ENCODE measurements at regions not wholly inside any gene's neighbourhood (a gene's known extent, or its start where the extent isn't known, plus 50 kb on each side); places are given as distances from the start of the nearest gene placed in this dataset.
"Not testable (repeated sequence)": the region's sequence is repeated elsewhere in the genome, so short reads cannot be mapped to it uniquely, and the experiment has no call there.

GRCh38 chr14:26319139-26319864, 278.5 kb downstream of the NOVA1 start:
- Histone ChIP-seq H3K27me3 (ENCODE audit: control insufficient read depth in 1 of 2, insufficient read depth in 2 of 2, low read length in 2 of 2) (no peaks in the 10 kb centered on the region), H3K4me3 (ENCODE audit: low read length in 2 of 2) (no peak overlapping the region), H3K9ac (ENCODE audit: low read length in 2 of 2) (no peak overlapping the region), H3K27ac (ENCODE audit: low read length) (no peak overlapping the region), H3K36me3 (ENCODE audit: control insufficient read depth in 2 of 2, insufficient read depth in 2 of 2, low read length in 2 of 2) (no peaks in the 10 kb centered on the region), H3K4me1 (ENCODE audit: control insufficient read depth, insufficient read depth, low read length) (no peaks in the 10 kb centered on the region), H3K9me3 (ENCODE audit: control insufficient read depth in 2 of 2, low read length in 2 of 2) (no peaks in the 10 kb centered on the region)

GRCh38 chr14:26304056-26304455, 293.8 kb downstream of the NOVA1 start:
- Histone ChIP-seq H3K9me3 (ENCODE audit: control insufficient read depth in 2 of 2, low read length in 2 of 2) (peaks cover 4 to 6% of the 10 kb centered on the region in 2 donors), H3K27ac (ENCODE audit: low read length) (no peak overlapping the region), H3K4me1 (ENCODE audit: control insufficient read depth, insufficient read depth, low read length) (no peaks in the 10 kb centered on the region), H3K9ac (ENCODE audit: low read length in 2 of 2) (no peak overlapping the region), H3K4me3 (ENCODE audit: low read length in 2 of 2) (no peak overlapping the region), H3K36me3 (ENCODE audit: control insufficient read depth in 2 of 2, insufficient read depth in 2 of 2, low read length in 2 of 2) (no peaks in the 10 kb centered on the region), H3K27me3 (ENCODE audit: control insufficient read depth in 1 of 2, insufficient read depth in 2 of 2, low read length in 2 of 2) (no peaks in the 10 kb centered on the region)

GRCh38 chr14:26293909-26294308, 303.9 kb downstream of the NOVA1 start:
- no peaks in the 10 kb centered on the region for H3K4me1 ChIP-seq (ENCODE audit: control insufficient read depth, insufficient read depth, low read length)
- no peak overlapping the region for H3K27ac ChIP-seq (ENCODE audit: low read length)
- H3K27me3 ChIP-seq (ENCODE audit: control insufficient read depth in 1 of 2, insufficient read depth in 2 of 2, low read length in 2 of 2): no peaks in the 10 kb centered on the region
- H3K4me3 ChIP-seq (ENCODE audit: low read length in 2 of 2): no peak overlapping the region
- H3K9ac ChIP-seq (ENCODE audit: low read length in 2 of 2): no peak overlapping the region
- no peaks in the 10 kb centered on the region for H3K36me3 ChIP-seq (ENCODE audit: control insufficient read depth in 2 of 2, insufficient read depth in 2 of 2, low read length in 2 of 2)
- H3K9me3 ChIP-seq (ENCODE audit: control insufficient read depth in 2 of 2, low read length in 2 of 2): no peaks in the 10 kb centered on the region

GRCh38 chr14:26289891-26290486, 307.8 kb downstream of the NOVA1 start:
- H3K9ac ChIP-seq (ENCODE audit: low read length in 2 of 2): no peak overlapping the region
- no peak overlapping the region for H3K27ac ChIP-seq (ENCODE audit: low read length)

GRCh38 chr14:26286913-26287205, 311.0 kb downstream of the NOVA1 start:
- no peaks in the 10 kb centered on the region for H3K27me3 ChIP-seq (ENCODE audit: control insufficient read depth in 1 of 2, insufficient read depth in 2 of 2, low read length in 2 of 2)
- H3K4me1 ChIP-seq (ENCODE audit: control insufficient read depth, insufficient read depth, low read length): no peaks in the 10 kb centered on the region
- H3K9ac ChIP-seq (ENCODE audit: low read length in 2 of 2): no peak overlapping the region
- H3K9me3 ChIP-seq (ENCODE audit: control insufficient read depth in 2 of 2, low read length in 2 of 2): no peaks in the 10 kb centered on the region
- H3K4me3 ChIP-seq (ENCODE audit: low read length in 2 of 2): no peak overlapping the region
- H3K36me3 ChIP-seq (ENCODE audit: control insufficient read depth in 2 of 2, insufficient read depth in 2 of 2, low read length in 2 of 2): no peaks in the 10 kb centered on the region
- H3K27ac ChIP-seq (ENCODE audit: low read length): no peak overlapping the region

More at GRCh38 chr14:26289891-26290486, 307.8 kb downstream of the NOVA1 start:
- no peaks in the 10 kb centered on the region for H3K9me3 ChIP-seq (ENCODE audit: control insufficient read depth in 2 of 2, low read length in 2 of 2)
- H3K36me3 ChIP-seq (ENCODE audit: control insufficient read depth in 2 of 2, insufficient read depth in 2 of 2, low read length in 2 of 2): no peaks in the 10 kb centered on the region
- no peaks in the 10 kb centered on the region for H3K4me1 ChIP-seq (ENCODE audit: control insufficient read depth, insufficient read depth, low read length)
- H3K27me3 ChIP-seq (ENCODE audit: control insufficient read depth in 1 of 2, insufficient read depth in 2 of 2, low read length in 2 of 2): no peaks in the 10 kb centered on the region
- no peak overlapping the region for H3K4me3 ChIP-seq (ENCODE audit: low read length in 2 of 2)

GRCh38 chr14:26286081-26286912, 311.5 kb downstream of the NOVA1 start:
- Histone ChIP-seq H3K9ac (ENCODE audit: low read length in 2 of 2) (no peak overlapping the region), H3K27me3 (ENCODE audit: control insufficient read depth in 1 of 2, insufficient read depth in 2 of 2, low read length in 2 of 2) (no peaks in the 10 kb centered on the region), H3K27ac (ENCODE audit: low read length) (no peak overlapping the region), H3K36me3 (ENCODE audit: control insufficient read depth in 2 of 2, insufficient read depth in 2 of 2, low read length in 2 of 2) (no peaks in the 10 kb centered on the region), H3K9me3 (ENCODE audit: control insufficient read depth in 2 of 2, low read length in 2 of 2) (no peaks in the 10 kb centered on the region), H3K4me1 (ENCODE audit: control insufficient read depth, insufficient read depth, low read length) (no peaks in the 10 kb centered on the region), H3K4me3 (ENCODE audit: low read length in 2 of 2) (no peak overlapping the region)

GRCh38 chr14:26282578-26282977, 315.3 kb downstream of the NOVA1 start:
- Histone ChIP-seq H3K27ac (ENCODE audit: low read length) (no peak overlapping the region), H3K9me3 (ENCODE audit: control insufficient read depth in 2 of 2, low read length in 2 of 2) (peaks cover 0 to 2% of the 10 kb centered on the region in 2 donors), H3K4me1 (ENCODE audit: control insufficient read depth, insufficient read depth, low read length) (no peaks in the 10 kb centered on the region), H3K9ac (ENCODE audit: low read length in 2 of 2) (no peak overlapping the region), H3K36me3 (ENCODE audit: control insufficient read depth in 2 of 2, insufficient read depth in 2 of 2, low read length in 2 of 2) (no peaks in the 10 kb centered on the region), H3K27me3 (ENCODE audit: control insufficient read depth in 1 of 2, insufficient read depth in 2 of 2, low read length in 2 of 2) (no peaks in the 10 kb centered on the region), H3K4me3 (ENCODE audit: low read length in 2 of 2) (no peak overlapping the region)

GRCh38 chr14:26282011-26282410, 315.8 kb downstream of the NOVA1 start:
- not testable (repeated sequence) for H3K27ac ChIP-seq (ENCODE audit: low read length); H3K27me3 ChIP-seq (ENCODE audit: control insufficient read depth in 1 of 2, insufficient read depth in 2 of 2, low read length in 2 of 2); H3K36me3 ChIP-seq (ENCODE audit: control insufficient read depth in 2 of 2, insufficient read depth in 2 of 2, low read length in 2 of 2); H3K4me1 ChIP-seq (ENCODE audit: control insufficient read depth, insufficient read depth, low read length); H3K4me3 ChIP-seq (ENCODE audit: low read length in 2 of 2); H3K9ac ChIP-seq (ENCODE audit: low read length in 2 of 2); H3K9me3 ChIP-seq (ENCODE audit: control insufficient read depth in 2 of 2, low read length in 2 of 2)

GRCh38 chr14:26281280-26281998, 316.4 kb downstream of the NOVA1 start:
- Histone ChIP-seq H3K4me1 (ENCODE audit: control insufficient read depth, insufficient read depth, low read length) (no peaks in the 10 kb centered on the region), H3K36me3 (ENCODE audit: control insufficient read depth in 2 of 2, insufficient read depth in 2 of 2, low read length in 2 of 2) (no peaks in the 10 kb centered on the region), H3K9ac (ENCODE audit: low read length in 2 of 2) (no peak overlapping the region), H3K27ac (ENCODE audit: low read length) (no peak overlapping the region), H3K9me3 (ENCODE audit: control insufficient read depth in 2 of 2, low read length in 2 of 2) (peaks cover 0 to 2% of the 10 kb centered on the region in 2 donors), H3K27me3 (ENCODE audit: control insufficient read depth in 1 of 2, insufficient read depth in 2 of 2, low read length in 2 of 2) (no peaks in the 10 kb centered on the region), H3K4me3 (ENCODE audit: low read length in 2 of 2) (no peak overlapping the region)

GRCh38 chr14:26276757-26277156, 321.1 kb downstream of the NOVA1 start:
- peaks cover 0 to 2% of the 10 kb centered on the region in 2 donors for H3K9me3 ChIP-seq (ENCODE audit: control insufficient read depth in 2 of 2, low read length in 2 of 2)
- H3K4me3 ChIP-seq (ENCODE audit: low read length in 2 of 2): no peak overlapping the region
- no peak overlapping the region for H3K27ac ChIP-seq (ENCODE audit: low read length)
- H3K4me1 ChIP-seq (ENCODE audit: control insufficient read depth, insufficient read depth, low read length): no peaks in the 10 kb centered on the region
- H3K36me3 ChIP-seq (ENCODE audit: control insufficient read depth in 2 of 2, insufficient read depth in 2 of 2, low read length in 2 of 2): no peaks in the 10 kb centered on the region
- H3K27me3 ChIP-seq (ENCODE audit: control insufficient read depth in 1 of 2, insufficient read depth in 2 of 2, low read length in 2 of 2): no peaks in the 10 kb centered on the region
- no peak overlapping the region for H3K9ac ChIP-seq (ENCODE audit: low read length in 2 of 2)

Data from stomach smooth muscle (tissue), 2 donors.